Choroid plexus epithelial cell (primary cell): ENCODE measurements at regions not wholly inside any gene's neighbourhood (a gene's known extent, or its start where the extent isn't known, plus 50 kb on each side); places are given as distances from the start of the nearest gene placed in this dataset.
A peak's percentile ranks its signal among the peaks of the same experiment; 100 is the strongest.

Source experiments
- DNase-seq: peaks from one replicate; pipeline ENCODE4 v3.0.0-alpha.2; 2010; ENCODE audit warnings: low read depth
- H3K4me3 ChIP-seq: 2 replicates; pipeline ENCODE4 v1.5.1; 2011; ENCODE audit warnings: low read depth, mild to moderate bottlenecking, control low read depth, low read length, moderate library complexity
- TF ChIP-seq, protein P1 (sequence below): conservative IDR thresholded peaks from 2 replicates; pipeline ENCODE4 v1.5.1; 2011; ENCODE audit warnings: low read depth, mild to moderate bottlenecking, control low read depth, inconsistent platforms, low read length, moderate library complexity

DNA sequence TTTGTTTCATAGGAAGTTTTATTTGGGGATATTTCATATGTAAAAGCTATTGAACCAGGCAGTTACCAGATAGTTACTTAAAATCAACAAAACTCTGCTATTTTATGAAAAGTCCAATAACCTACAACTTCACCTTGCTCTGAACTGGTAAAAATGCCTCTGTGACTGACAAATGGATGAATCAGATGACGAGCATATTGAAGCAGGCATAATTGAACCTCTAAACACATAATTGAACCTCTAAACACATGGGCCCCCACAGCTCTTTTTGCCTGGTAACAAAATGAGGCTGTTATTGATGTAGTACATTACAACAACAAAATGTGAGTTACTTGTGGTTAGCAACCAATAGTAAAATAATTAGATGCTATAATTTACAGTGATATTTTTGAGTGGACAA lies 99.7 kb downstream of the MBL2 start:
- TF ChIP-seq, protein P1, sequence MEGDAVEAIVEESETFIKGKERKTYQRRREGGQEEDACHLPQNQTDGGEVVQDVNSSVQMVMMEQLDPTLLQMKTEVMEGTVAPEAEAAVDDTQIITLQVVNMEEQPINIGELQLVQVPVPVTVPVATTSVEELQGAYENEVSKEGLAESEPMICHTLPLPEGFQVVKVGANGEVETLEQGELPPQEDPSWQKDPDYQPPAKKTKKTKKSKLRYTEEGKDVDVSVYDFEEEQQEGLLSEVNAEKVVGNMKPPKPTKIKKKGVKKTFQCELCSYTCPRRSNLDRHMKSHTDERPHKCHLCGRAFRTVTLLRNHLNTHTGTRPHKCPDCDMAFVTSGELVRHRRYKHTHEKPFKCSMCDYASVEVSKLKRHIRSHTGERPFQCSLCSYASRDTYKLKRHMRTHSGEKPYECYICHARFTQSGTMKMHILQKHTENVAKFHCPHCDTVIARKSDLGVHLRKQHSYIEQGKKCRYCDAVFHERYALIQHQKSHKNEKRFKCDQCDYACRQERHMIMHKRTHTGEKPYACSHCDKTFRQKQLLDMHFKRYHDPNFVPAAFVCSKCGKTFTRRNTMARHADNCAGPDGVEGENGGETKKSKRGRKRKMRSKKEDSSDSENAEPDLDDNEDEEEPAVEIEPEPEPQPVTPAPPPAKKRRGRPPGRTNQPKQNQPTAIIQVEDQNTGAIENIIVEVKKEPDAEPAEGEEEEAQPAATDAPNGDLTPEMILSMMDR, result no peak
- H3K4me3 ChIP-seq, result no peak overlapping the region
- no peak for DNase-seq

DNA sequence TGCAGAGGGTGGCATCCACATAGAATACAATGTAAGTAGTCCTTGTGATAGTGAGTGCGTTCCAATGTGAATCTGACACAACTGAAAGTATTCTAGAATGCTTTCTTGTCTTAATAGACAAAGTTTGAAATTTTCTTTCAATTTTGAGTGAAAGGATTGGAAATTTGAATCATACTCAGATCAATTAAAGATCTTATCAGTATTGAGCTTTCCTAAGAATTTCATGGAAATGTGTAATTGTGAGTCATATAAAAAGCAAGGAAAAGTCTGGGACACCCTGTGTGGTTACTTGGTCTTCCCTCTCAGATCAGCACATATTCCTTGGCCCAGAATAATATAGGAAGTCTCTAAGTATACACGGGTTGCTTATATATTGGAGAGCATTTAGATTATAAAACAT lies 99.1 kb downstream of the MBL2 start:
- DNase-seq, result no peak
- no peak overlapping the region for H3K4me3 ChIP-seq
- TF ChIP-seq, protein P1, result no peak

DNA sequence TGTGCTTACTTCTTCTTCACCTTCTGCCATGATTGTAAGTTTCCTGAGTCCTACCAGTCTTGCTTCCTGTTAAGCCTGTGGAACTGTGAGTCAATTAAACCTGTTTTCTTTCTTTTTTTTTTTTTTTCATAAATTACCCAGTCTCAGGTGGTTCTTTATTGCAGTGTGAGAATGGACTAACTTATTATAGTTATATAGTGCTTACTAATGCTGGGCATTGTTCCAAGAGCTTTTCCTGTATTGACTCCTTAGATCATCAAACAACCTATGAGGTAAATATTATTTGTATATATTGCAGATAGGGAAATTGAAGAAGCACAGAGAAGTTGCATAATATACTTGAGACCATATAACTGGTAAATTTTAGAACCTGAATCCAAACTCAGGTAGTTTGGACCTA lies 98.1 kb downstream of the MBL2 start:
- DNase-seq, result peak; percentile 7
- H3K4me3 ChIP-seq, result no peak overlapping the region
- TF ChIP-seq, protein P1, result no peak

DNA sequence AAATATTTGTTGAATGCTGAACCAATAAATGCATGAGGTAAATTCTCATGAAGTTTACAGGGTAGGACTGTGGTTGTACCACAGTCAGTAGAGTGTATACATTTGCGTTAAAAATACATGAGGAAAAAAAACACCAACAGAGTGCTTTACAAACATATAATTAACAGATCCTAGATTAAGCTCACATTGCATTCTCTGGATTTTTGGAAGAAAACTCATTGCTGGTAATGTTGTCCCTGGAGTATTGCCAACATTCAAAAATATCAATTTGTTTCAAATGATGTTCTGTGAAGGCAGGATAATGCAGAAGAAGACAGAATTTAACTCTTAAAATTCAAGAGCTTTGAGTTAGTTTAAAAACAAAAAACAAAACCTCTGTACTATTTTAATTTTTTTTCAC lies 95.5 kb downstream of the MBL2 start:
- H3K4me3 ChIP-seq, result no peak overlapping the region
- TF ChIP-seq, protein P1, result no peak
- DNase-seq, result peak; percentile 39

DNA sequence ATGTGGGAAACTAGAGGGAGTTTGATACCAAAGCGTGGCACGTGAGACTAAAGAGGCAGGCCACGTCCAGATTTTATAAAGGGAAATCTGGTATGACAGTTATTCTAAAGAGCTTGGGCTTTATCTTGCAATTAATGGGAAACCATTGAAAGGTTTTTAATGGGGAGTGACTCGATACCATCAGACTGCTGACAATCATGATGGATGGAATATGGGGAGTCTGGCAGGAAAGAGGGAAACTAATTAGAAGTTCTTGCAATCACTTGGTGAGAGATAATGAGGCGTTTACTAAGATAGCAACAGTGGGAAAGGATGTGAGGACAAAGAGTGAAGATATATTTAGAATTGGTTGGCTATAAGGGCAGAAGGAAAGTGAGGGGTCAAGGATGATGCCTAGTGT lies 94.0 kb downstream of the MBL2 start:
- TF ChIP-seq, protein P1, result no peak
- no peak for DNase-seq
- no peak overlapping the region for H3K4me3 ChIP-seq

DNA sequence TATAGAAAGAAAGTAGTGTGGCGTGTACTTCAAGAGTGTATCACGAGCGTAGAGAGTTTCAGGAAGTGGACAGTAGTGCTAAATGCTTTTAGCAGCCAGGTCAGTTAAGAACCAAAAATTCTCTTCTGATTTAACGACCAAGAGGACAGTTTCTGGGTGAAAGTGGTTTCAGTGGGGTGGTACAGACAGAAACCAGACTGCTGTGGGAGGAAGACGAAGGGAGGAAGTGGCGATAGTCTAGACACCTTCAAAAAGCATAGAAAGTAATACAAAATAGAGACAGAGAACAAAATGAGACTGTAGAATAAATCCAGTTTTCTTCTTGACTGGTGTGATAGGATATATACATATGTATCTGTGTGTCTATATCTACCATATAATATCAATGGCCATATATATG lies 93.5 kb downstream of the MBL2 start:
- DNase-seq, result no peak
- no peak overlapping the region for H3K4me3 ChIP-seq
- TF ChIP-seq, protein P1, result no peak

DNA sequence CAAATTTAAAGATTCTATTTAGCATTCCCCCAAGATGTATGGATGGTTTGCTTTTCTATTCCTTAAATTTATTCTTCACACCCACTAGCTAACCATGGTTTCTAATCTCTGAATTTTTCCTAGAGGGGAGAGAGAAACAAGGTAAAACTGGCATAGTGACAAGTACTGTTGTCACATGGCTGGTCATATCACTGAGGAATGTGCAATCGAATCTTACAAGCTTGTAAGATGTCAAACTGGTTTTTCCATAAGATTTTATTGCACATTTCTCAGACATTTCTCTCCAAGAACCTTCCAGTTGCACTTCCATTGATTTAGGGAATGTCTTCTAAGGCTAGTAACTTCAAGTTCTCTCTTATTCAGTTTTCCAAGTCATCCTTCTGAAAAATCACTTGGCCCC lies 89.8 kb downstream of the MBL2 start:
- TF ChIP-seq, protein P1, result no peak
- H3K4me3 ChIP-seq, result no peak overlapping the region
- no peak for DNase-seq
